Amniotic epithelial cell (primary cell): ENCODE measurements at regions not wholly inside any gene's neighbourhood (a gene's known extent, or its start where the extent isn't known, plus 50 kb on each side); places are given as distances from the start of the nearest gene placed in this dataset.
A peak's percentile ranks its signal among the peaks of the same experiment; 100 is the strongest.

ENCODE experiments used
- DNase-seq: peaks from one replicate; pipeline ENCODE4 v3.0.0-alpha.2; 2010; ENCODE audit warnings: low read depth

DNA sequence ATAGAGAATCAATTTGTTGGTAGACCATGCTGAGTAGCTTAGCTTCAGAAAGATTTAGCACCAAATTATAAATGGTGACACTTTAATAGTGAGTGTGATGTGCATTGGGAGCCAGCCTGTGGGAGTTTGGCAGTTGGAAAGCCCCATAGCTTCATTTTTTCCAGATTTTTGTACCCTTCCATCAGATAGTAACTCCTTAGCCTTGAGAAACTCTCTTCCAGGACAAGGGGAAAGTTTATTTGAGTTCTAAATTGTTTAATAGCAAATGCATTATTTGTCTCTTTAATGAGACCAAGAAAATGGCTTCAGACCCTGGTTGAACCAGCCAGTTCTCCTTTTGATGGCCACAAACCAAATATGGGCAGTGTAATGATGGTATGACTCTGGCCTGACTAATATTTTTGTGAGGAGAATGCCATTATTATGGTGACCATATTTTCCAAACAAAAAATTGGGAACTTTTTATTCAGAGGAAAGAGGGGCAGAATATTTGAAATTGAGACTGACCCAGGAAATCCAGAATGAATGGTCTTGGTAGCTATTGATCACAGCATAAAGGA is 49.8 kb downstream of the PLCE1 start:
- DNase-seq, result no peak

DNA sequence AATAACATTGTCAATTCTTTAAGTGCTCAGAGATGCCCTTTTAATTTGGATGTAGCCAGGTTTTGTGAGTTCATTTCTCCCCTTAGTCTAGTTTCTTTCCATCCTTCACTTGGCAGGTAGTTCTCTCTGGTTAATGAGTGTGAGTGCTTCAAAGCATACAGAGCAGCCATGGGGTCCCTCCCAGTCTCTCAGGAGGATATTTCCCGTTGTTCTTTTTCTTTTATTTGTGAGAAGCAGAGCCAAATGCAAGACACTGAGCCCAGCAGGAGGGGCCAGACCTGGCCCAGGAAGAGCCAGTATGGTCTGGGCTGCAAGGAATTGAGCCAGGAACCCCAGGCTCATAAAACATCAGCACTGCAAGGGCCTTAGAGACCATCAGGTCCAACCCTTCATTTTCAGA is 52.4 kb downstream of the PLCE1 start:
- DNase-seq, result no peak

DNA sequence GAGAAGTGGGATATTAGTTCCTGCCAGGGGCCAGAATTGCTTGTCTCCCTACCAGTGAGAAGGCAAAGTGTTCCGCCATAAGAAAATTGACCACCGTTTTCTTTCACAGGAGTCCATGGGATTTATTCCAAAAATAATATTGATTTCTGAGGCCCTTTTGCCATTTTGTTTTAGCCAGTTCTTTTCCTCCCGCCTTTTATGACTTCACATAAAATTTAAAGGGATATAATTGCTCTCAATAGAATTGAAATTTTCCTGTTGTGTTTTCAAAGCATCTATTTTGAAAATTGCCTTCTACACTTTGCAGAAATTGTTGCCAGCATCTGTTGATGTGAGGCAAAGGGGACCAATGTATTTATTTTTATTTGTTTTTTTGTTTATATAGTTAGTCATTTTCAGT is 53.6 kb downstream of the PLCE1 start:
- no peak for DNase-seq

DNA sequence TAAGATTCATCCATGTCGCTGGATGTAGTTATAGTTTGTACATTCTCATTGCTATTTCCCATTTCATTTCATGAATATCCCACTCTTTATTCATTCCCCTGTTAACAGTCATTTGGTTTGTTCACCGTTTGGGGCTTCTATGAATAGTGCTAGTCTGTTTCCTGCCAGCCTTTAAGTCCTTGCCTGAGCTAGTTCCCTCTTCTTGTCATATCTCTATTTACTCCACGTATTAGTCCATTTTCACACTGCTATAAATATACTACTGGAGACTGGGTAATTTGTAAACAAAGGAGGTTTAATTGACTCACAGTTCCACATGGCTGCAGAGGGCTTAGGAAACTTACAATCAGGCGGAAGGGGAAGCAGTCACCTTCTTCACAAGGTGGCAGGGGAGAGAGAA is 56.2 kb downstream of the PLCE1 start:
- DNase-seq, result no peak

DNA sequence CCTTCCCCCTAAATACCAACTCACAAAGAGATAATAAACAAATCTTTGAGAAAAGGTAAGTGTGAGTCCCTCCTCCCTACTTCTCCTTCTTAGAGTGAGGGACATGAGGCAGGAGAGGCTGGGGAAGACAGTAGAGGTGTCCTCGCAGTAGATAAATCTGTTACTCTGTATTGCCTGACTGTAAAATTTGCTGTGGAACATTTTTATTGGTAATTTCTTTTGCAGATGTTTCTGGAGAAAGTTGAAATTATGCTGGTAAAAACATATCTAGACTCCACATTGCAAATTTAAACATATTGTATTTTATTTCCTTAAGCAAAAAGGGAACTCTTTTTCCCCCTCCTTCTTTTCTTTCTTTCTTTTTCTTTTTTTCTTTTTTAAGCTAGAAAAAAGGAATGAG is 58.5 kb downstream of the PLCE1 start:
- no peak for DNase-seq

DNA sequence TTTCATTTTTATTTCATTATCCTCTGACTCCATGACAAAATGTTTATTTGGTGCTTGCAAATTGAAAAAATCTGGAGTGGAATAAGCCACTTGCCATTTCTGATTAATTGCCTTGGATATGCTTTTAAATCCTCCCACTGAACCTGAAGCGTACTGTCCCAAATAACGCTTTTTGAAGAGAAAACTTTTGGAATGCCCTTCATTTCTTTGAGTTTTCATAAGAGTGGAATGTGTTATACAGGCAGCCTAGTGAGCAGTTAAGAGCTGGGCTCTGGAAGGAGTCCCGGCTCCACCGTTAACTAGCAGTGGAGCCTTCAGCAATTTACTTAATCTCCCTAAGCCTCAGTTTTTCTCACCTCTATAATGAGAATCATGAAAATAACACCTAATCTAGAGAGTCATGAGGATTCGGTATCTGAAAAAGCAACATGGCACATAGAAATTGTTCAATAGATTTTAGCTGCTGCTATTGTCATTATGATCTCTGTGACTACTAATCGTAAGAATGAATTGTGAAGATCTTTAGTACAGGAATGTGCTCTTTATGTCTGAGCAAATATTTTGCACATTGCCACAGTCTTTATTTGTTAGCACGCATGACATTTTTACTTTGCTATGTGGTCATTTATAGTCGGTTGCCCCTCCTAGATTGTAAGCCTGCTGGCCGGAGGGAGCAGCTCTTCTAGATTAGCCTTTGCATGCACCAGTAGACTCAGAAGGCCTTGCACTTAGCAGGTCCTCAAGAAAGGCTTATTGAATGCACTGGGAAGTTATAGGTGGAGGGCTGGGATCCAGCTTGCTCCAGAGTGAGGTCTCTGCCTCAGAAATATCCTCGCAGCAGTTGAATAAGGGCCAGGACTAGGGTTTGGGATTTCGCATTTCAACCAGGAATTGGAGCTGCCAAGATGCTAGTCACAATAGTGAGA is 59.4 kb downstream of the PLCE1 start:
- DNase-seq, result no peak

DNA sequence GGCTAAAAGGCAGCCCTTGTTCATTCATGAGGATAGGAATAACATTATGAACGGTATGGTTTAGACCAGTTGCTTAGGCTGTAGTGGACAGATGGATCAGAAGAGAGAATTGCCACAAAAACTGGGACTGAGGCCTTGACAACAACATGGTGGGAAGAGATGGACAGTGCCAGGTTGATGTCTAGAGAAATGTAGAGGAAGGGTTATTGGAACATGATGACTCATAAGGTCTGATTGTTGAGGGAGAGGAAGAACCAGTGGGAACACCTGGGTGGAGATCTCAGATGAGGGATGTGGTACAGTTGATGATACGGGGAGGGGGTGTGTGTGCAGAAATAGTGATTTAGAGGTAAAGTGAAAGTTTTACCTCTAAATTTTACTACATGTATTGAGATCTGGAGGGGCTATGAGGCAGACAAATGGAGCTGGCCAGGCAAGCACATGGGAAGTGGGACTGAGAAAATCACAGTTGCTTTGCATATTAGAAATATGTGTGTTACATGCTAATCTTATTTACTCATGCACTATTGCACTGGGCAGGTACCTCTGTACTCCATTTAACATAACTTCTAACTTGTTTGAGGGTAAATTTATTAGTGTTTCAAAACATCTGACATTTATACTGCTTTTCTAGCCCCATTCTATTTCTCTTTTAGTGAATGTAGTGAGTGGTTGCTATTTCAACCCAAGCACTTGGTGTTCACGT is 65.6 kb downstream of the PLCE1 start:
- DNase-seq, result no peak

DNA sequence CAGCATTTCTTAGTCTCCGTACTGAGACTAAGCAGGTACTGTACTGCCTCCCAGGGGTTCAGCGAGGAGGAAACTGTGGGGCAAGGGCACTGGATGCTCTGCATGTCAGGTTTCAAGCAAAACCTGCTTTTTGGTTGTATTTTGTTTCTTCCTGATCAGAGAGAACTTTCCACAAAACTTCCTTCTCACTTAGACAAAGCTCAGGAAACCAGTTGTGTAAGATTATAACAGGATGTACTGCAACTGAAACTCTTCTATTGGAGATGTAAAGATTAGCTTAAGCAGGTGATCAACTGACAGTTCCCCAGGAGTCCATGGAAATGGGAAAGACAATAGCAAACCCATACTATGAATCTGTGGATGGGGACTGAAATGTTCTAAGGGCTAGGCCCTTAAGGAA is 67.3 kb downstream of the PLCE1 start:
- DNase-seq, result no peak

DNA sequence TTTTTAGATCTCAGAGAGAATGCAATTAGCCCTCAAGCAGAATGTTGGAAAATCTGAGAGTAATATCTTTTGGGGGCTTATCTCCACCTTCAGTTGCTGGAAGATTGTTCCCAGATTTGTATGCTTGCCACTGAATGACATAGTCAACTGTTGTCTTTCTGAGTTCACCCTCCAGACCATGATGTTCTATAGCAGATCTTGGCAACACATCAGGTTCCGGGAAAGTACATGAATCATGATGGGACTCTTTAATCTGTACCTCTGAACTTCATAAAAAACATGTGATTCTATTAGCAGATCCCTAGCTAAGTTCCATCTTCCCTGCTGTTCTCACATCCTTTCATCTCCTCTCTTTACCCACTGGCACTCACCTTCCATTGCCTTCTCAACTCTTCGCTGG is 68.9 kb downstream of the PLCE1 start:
- peak; percentile 11 for DNase-seq

DNA sequence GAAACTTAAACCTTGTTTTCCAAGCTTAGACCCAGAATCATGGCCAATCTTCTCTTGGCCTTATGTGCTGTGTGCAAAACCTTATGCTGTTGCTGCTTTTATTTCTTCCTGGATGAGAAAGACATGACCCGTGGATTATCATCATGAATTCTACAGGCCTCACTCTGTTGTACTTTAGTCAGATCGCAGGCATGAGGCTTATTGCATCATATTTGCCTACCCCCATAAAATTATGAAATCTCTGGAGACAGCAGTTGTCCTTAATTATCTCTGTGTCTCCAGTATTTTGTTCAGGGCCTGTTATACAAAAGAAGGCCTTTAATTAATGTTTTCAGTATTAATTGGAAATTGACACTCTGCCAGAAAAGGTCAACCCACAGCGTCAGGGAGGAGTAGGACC is 71.6 kb downstream of the PLCE1 start:
- DNase-seq, result peak; percentile 73

DNA sequence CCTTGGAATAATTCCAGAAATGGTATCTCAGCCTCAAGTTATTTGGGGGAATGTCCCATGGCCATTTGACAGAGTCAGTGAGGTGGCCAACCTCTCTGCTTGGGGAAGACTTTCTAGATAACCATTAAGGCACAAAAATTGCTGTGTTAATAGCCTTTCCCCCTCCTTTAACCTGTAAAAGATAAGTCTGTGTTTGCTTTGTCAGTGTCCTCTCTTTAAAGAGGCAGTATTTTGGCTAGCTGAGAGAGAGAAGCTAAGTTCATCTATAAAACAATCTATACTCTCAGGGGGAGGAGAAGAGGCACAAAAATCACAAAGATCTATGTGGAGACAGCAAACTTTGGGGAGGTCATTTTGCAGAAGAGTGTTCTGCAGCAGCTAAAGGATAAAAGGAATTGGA is 72.1 kb downstream of the PLCE1 start:
- DNase-seq, result no peak

DNA sequence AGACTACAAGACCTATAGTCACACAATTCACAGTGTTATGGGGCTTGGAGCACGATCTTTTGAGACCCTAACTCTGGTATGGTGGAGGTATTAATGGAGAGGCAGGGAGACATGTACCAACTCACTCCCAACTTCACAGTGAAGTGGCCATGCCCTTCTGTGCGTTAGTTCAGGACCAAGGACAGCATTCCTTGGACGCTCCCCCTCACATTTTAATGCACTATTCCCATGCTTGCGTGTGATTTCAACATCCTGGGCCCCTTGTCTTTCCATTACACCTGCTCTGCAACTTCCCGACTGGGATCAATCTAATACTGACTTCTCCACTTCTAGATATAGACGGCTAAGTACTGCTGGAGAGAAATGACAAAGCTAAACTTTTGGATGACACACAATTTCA is 72.7 kb downstream of the PLCE1 start:
- peak; percentile 64 for DNase-seq

DNA sequence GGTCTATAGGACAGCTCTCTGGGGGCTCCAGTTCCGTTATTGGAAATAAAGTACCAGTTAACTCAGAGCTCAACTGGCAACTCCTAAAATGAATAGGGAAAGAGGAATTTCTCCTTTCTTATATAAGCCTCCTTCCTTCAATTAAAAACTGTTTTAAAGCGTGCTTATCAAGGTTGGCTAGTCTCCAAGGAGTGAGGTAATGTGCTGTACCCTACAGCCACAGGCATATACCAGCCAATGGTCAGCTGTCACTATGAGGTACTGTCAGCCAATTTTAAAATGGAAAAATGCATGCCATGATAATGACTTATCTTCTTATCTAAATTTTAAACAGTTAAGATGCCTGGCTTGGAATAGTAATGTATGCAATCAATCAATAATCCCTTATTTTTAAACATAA is 76.2 kb downstream of the PLCE1 start:
- DNase-seq, result peak; percentile 16

DNA sequence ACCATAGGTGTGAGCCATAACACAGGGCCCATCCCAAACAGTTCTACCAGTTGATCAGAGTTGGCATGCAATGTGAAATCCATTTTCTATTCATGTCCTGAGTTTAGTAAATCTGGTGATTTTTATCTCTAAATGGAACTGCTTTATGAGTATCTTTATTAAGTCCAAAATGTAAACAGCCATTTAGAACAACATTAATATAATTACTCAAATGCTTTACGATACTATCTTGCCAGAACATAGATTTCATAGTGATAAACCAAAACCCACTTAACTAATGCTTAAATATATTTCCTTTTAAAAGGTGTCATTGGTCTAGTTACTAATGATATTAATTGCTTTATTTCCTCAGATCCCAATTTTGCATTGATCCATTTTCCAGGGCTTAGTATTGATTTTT is 80.7 kb downstream of the PLCE1 start:
- DNase-seq, result no peak

DNA sequence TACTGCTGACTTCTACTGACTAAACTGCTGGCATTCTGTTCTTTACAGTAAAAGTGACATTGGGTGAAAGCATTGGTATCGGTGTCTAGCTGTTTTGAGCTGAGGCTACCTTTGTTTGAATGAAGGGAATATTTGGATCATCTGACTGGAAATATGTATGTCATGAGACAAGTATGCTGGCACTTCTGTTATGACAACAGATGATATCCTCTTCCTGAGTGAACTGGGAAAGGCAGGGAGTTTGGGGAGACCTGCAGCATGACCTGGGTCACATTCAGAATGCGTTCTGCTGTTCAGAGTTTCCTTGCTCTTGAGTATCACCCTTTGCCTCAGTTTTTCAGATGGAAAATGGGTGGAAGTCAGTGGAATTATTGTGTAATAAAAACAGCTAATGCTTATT is 81.8 kb downstream of the PLCE1 start:
- no peak for DNase-seq

DNA sequence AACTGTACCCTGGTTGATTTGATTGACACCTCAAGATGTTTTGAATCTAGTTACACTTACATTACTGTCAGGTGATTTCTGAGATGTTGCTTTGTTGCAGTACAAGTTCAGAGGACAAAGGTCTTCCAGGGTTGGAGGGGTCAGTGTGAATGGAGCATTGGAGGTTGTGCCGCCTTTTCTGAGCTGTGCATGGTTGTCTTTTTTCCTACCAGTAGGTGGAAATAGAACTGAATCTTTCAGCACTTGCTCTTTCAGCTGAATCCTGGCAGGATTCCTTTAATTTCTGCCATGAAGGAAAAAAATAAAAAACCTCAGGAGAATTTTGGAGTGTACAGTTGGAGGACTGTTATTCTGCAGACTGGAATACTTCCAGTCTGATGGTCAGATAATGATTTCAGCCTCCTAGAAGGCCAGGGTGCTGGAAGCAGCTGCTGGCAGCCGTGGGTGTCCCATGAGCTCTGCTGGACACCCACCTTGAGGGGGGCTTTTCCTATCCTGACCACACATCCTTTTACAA is 82.7 kb downstream of the PLCE1 start:
- DNase-seq, result peak; percentile 47

DNA sequence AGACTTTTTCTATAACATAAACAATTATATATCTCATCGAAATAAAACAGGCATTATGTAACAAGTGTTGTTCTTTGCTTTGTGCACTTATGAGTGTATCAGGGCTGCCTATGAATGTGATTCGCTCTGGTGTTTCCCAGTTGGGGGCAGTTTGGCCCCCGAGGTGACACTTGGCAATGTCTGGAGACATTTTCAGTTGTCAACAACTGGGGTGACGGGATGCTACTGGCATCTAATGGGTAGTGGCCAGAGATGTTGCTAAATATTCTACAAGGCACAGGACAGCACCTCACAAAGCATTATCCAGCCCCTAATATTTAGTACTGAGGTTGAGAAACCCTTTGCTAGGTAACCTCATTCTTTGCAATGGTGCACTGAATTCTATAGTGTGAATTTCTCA is 83.3 kb downstream of the PLCE1 start:
- no peak for DNase-seq

DNA sequence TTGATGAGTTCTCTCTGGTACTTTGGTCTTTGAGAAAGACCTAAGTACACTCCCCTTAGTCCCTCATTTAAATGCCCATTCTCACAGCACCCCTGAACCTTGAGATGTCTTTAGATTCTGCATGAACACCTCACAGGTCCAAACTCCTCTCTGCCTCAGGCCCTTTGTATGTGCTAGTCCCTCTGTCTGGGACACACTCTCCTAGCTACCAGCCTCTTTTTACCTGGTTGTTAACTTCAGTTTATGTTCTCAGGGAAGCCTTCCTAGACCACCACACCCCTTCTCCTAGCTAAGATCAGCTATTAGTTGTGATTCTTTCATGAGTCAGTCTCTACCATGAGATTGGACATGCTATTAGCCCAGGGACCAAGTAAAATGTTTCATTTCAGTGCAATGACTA is 86.4 kb downstream of the PLCE1 start:
- no peak for DNase-seq

DNA sequence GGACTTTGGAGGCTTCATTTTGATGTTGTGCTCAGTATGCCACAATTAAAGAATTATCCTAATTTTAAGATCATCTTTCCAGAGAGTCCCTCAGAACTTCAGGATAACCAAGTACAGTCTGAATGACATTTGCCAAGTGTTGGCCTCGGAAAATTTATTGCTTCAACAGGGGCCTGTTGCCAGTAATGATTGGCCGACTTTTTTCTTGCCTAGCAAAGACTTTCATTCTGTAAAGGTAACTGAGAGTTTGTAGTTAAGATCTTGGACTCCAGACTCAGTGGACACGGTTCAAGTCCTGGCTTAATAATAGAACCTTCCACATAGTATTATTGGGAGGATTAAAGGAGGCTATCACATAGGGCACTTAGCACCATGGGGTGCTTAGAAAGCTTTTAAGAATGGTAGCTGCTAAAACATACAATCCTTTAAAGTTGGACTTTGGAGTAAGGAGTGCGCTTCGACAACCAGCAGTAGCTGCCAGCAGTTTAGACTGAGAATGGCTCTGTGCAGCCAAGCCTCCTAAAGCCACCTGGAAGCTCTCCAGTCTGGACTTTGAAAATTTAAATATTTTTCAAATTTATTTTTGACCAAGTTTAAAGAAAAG is 90.0 kb downstream of the PLCE1 start:
- DNase-seq, result no peak

DNA sequence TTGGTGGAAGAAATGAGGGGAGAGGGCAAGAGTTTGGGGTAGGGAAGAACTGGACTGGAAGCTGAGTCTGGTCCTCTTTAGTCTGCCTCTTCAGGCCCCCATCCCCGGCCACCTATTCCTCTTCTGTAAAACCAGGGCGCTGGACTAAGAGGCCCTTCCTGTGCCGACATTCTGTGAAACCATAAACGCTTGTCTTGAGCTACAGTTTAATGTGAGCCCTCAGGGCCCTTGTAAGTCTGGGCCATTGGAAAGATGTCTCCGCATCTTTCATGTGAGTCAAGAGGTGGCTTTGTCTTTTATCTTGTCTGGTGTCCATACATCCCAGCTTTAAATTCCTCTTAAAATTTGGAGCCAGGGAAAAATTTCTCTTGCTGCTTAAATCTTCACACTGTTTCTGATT is 90.6 kb downstream of the PLCE1 start:
- no peak for DNase-seq

DNA sequence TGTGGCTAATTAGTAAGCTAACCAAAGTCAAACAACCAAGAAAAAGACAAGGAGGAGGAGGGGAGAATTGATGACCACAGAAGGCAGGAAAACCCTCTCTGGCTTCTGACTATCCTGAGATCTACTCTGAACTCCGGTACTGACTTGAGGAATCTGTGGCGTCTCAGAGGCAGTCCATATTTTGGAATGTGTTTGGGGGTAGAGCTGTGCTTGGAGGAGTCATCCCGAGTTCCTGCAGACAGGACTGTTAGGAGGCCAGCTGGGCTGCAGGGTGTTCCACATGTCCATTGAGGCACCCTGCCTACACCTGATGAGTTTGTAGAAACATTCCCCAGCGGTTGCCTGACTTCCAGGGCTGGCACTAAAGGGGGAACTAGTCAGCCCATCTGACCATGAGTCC is 91.6 kb downstream of the PLCE1 start:
- no peak for DNase-seq

DNA sequence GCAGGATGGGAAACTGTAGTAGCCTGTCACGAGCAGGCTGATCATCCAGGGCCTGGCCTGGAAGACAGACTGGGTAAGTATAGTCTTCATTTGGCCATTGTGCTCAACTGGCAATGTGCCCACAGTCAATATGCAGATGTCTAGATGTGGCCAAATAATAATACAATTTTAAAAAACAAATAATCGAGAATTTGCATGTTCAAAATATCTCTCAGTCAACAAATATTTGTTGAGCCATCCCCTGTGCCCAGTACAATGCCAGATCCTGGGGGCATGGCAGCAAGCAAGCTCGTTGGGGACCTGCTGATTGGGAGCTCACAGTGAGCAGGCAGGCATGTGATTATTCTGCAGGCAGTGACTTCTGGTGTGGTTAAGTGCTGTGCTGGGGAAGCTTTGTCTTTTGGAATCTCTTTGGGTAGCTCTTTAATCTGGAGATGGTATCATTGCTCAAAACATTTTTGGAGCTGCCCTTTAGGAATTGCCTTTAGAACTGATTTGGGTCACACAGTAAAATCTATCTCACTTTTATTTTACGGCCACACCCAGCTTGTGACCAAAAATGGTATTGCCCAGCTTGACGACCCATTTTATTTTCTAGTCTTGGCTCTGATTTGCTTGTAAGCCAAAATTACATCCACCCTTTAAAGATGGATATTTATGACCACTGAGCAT is 92.2 kb downstream of the PLCE1 start:
- DNase-seq, result no peak
